ENCODE measurements at regions not wholly inside any gene's neighbourhood (a gene's known extent, or its start where the extent isn't known, plus 50 kb on each side); places are given as distances from the start of the nearest gene placed in this dataset.

DNA sequence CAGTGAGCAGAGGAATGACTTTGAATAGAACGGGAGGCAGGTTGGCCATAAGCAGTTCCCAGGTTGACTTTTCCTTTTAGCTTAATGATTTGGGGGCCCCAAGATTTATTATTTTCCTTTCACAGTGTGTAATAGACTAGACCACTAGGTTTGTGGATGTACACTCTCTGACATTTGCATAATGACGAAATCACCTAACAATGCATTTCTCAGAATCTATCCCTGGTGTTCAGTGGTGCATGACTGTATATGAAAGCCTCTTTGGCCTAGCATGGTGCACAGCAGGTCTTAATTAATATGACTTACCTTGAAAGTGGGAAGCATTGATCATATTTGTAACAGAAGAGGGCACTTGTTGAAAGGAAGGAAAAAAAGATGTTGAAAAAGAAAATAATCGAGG lies 761.9 kb downstream of the TYW1 start:
- Histone ChIP-seq H3K4me3 (no peak overlapping the region), H3K36me3 (no peaks in the 10 kb centered on the region), H3K27me3 (no peaks in the 10 kb centered on the region), H3K4me1 (no peaks in the 10 kb centered on the region), H3K9me3 (no peaks in the 10 kb centered on the region), H3K27ac (no peak overlapping the region)
- TF ChIP-seq POLR2AphosphoS5 (IDR thresholded peaks at IDR 0.05) (no peak), EP300 (IDR thresholded peaks at IDR 0.05) (no peak), CTCF (IDR thresholded peaks at IDR 0.05) (no peak), POLR2A (IDR thresholded peaks at IDR 0.05) (no peak)
- ATAC-seq, result no peak
- WGBS, 2 donors (ENCODE audit: low coverage in 1 of 2), result 83 to 88% methylated on average over 2 to 3 of the region's 3 CpGs

DNA sequence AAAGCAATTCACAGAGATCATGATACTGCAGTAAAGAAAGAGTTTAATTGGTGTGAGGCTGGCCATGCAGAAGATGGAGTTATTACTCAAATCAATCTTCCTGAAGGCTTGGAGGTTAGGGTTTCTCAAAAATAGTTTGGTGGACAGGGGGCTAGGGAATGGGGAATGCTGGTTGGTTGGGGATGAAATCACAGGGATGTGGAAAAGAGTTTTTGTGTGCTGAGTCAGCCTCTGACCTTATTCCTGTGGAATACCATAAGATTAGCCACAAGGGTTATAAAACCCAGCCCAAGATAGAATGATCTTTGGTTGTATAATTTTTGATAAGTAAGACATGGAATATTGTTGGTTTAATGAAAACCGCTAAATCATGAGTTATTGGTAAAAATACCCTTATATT lies 764.3 kb downstream of the TYW1 start:
- Histone ChIP-seq H3K4me1 (no peaks in the 10 kb centered on the region), H3K9me3 (no peaks in the 10 kb centered on the region), H3K4me3 (no peak overlapping the region), H3K27me3 (no peaks in the 10 kb centered on the region), H3K36me3 (no peaks in the 10 kb centered on the region), H3K27ac (no peak overlapping the region)
- TF ChIP-seq POLR2AphosphoS5 (IDR thresholded peaks at IDR 0.05), result no peak
- TF ChIP-seq EP300 (IDR thresholded peaks at IDR 0.05), result no peak
- no peak for TF ChIP-seq CTCF (IDR thresholded peaks at IDR 0.05)
- WGBS, 2 donors (ENCODE audit: low coverage in 1 of 2), result 94 to 100% methylated on average over 1 of the region's 1 CpG
- no peak for ATAC-seq

- H3K9me3 ChIP-seq, result peaks cover 0 to 13% (median 0%) of the 10 kb centered on the region in 3 donors
- H3K4me3 ChIP-seq, result no peak overlapping the region
- no peaks in the 10 kb centered on the region for H3K36me3 ChIP-seq
- no peaks in the 10 kb centered on the region for H3K27me3 ChIP-seq
- WGBS, 2 donors (ENCODE audit: low coverage in 1 of 2), result 83 to 88% methylated on average over 4 of the region's 4 CpGs
- no peak for ATAC-seq
- H3K27ac ChIP-seq, result no peak overlapping the region
- TF ChIP-seq EP300 (IDR thresholded peaks at IDR 0.05) (no peak), CTCF (IDR thresholded peaks at IDR 0.05) (no peak), POLR2AphosphoS5 (IDR thresholded peaks at IDR 0.05) (no peak), POLR2A (IDR thresholded peaks at IDR 0.05) (no peak)
- H3K4me1 ChIP-seq, result no peaks in the 10 kb centered on the region
Observed at GRCh38 chr7:67762516-67762915, 765.9 kb downstream of the TYW1 start.

GRCh38 chr7:67764289-67764688 lies 767.7 kb downstream of the TYW1 start:
- ATAC-seq, result no peak
- peaks cover 0 to 13% (median 0%) of the 10 kb centered on the region in 3 donors for H3K9me3 ChIP-seq
- WGBS, 2 donors (ENCODE audit: low coverage in 1 of 2), result 39 to 43% methylated on average over 4 of the region's 4 CpGs

More at GRCh38 chr7:67764289-67764688, 767.7 kb downstream of the TYW1 start:
- H3K4me1 ChIP-seq, result no peaks in the 10 kb centered on the region
- H3K4me3 ChIP-seq, result no peak overlapping the region
- H3K27ac ChIP-seq, result no peak overlapping the region
- TF ChIP-seq CTCF (IDR thresholded peaks at IDR 0.05) (no peak), EP300 (IDR thresholded peaks at IDR 0.05) (no peak), POLR2A (IDR thresholded peaks at IDR 0.05) (no peak), POLR2AphosphoS5 (IDR thresholded peaks at IDR 0.05) (no peak)
- no peaks in the 10 kb centered on the region for H3K36me3 ChIP-seq
- no peaks in the 10 kb centered on the region for H3K27me3 ChIP-seq

All from gastroesophageal sphincter (tissue), 4 donors.